HepG2 (cell line): ENCODE measurements at regions not wholly inside any gene's neighbourhood (a gene's known extent, or its start where the extent isn't known, plus 50 kb on each side); places are given as distances from the start of the nearest gene placed in this dataset.

Experiments
- ERF ChIP-seq: IDR thresholded peaks from 2 replicates; pipeline ENCODE4 v1.6.1; 2018; ENCODE audit warnings: missing biosample characterization, missing genetic modification reagents
- ESRRA ChIP-seq: sonication (generic); formaldehyde crosslinking; IDR thresholded peaks from 2 replicates; pipeline ENCODE4 v1.5.1; 2020; ENCODE audit warnings: mild to moderate bottlenecking, low read depth, missing genetic modification reagents
- GTF2F1 ChIP-seq: fragments of 150-350 bp; IDR thresholded peaks from 2 replicates; pipeline ENCODE4 v1.6.1; 2014; ENCODE audit warnings: low read length
- KIAA2018 ChIP-seq: sonication (generic); formaldehyde crosslinking; IDR thresholded peaks from 2 replicates; pipeline ENCODE4 v1.5.0; 2020; ENCODE audit warnings: mild to moderate bottlenecking, missing genetic modification reagents, borderline replicate concordance
- PAX8 ChIP-seq: sonication (generic); formaldehyde crosslinking; IDR thresholded peaks from 2 replicates; pipeline ENCODE4 v1.8.0; 2022; ENCODE audit warnings: mild to moderate bottlenecking, missing genetic modification reagents, borderline replicate concordance
- POLR2G ChIP-seq: fragments of 200-400 bp; formaldehyde crosslinking; IDR thresholded peaks from 2 replicates; pipeline ENCODE4 v1.6.1; 2018; ENCODE audit warnings: mild to moderate bottlenecking, low read depth, low read length, moderate library complexity
- PRPF4 ChIP-seq: fragments of 200-400 bp; formaldehyde crosslinking; IDR thresholded peaks from 2 replicates; pipeline ENCODE4 v1.6.1; 2016; ENCODE audit warnings: low read length, low read depth; ENCODE audit not compliant: poor library complexity, severe bottlenecking
- RORA ChIP-seq: sonication (generic); formaldehyde crosslinking; IDR thresholded peaks from 2 replicates; pipeline ENCODE4 v1.5.0; 2020; ENCODE audit warnings: mild to moderate bottlenecking, missing genetic modification reagents, moderate library complexity
- THAP11 ChIP-seq: IDR thresholded peaks from 2 replicates; pipeline ENCODE4 v1.6.1; 2016; ENCODE audit warnings: missing biosample characterization, missing genetic modification reagents
- ZFX ChIP-seq: sonication (generic); formaldehyde crosslinking; IDR thresholded peaks from 2 replicates; pipeline ENCODE4 v1.4.0; 2020; ENCODE audit warnings: mild to moderate bottlenecking, low read depth, missing genetic modification reagents, moderate library complexity
- ZNF230 ChIP-seq: sonication (generic); formaldehyde crosslinking; IDR thresholded peaks from 2 replicates; pipeline ENCODE4 v1.4.0; 2020; ENCODE audit warnings: mild to moderate bottlenecking, missing genetic modification reagents
- ZNF331 ChIP-seq: sonication (generic); formaldehyde crosslinking; IDR thresholded peaks from 2 replicates; pipeline ENCODE4 v1.4.0; 2020; ENCODE audit warnings: missing genetic modification reagents
- ZNF34 ChIP-seq: sonication (generic); formaldehyde crosslinking; IDR thresholded peaks from 2 replicates; pipeline ENCODE4 v1.4.0; 2020; ENCODE audit warnings: mild to moderate bottlenecking, missing genetic modification reagents, borderline replicate concordance
- ZNF44 ChIP-seq: sonication (generic); formaldehyde crosslinking; IDR thresholded peaks from 2 replicates; pipeline ENCODE4 v1.5.1; 2020; ENCODE audit warnings: mild to moderate bottlenecking, missing genetic modification reagents
- ZNF570 ChIP-seq: sonication (generic); formaldehyde crosslinking; IDR thresholded peaks from 2 replicates; pipeline ENCODE4 v1.4.0; 2020; ENCODE audit warnings: mild to moderate bottlenecking, missing genetic modification reagents, borderline replicate concordance
- ZNF577 ChIP-seq: sonication (generic); formaldehyde crosslinking; IDR thresholded peaks from 2 replicates; pipeline ENCODE4 v1.4.0; 2020; ENCODE audit warnings: mild to moderate bottlenecking, low read depth, missing genetic modification reagents, borderline replicate concordance
- ZNF704 ChIP-seq: sonication (generic); formaldehyde crosslinking; IDR thresholded peaks from 2 replicates; pipeline ENCODE4 v1.8.1; 2023; ENCODE audit warnings: mild to moderate bottlenecking, inconsistent platforms, moderate library complexity, missing genetic modification reagents, borderline replicate concordance
- ZNF780A ChIP-seq: sonication (generic); formaldehyde crosslinking; IDR thresholded peaks from 2 replicates; pipeline ENCODE4 v1.8.0; 2022; ENCODE audit warnings: mild to moderate bottlenecking, missing genetic modification reagents, moderate library complexity
- ZNF839 ChIP-seq: sonication (generic); formaldehyde crosslinking; IDR thresholded peaks from 2 replicates; pipeline ENCODE4 v1.4.0; 2020; ENCODE audit warnings: missing genetic modification reagents, mild to moderate bottlenecking, borderline replicate concordance
- TF ChIP-seq, protein P1 (sequence below): sonication (generic); formaldehyde crosslinking; IDR thresholded peaks from 2 replicates; pipeline ENCODE4 v1.5.0; 2020; ENCODE audit warnings: mild to moderate bottlenecking, low read depth, missing genetic modification reagents, borderline replicate concordance

- TF ChIP-seq RORA (CRISPR knock-in tag) (no peak), ZNF44 (CRISPR knock-in tag) (no peak), PRPF4 (peak; percentile 44), PAX8 (CRISPR knock-in tag) (no peak), ESRRA (CRISPR knock-in tag) (peak; percentile 10; the same call in 1 of the 2 replicates), POLR2G (no peak), ZNF570 (no peak), ZNF839 (CRISPR knock-in tag) (no peak), ZNF331 (CRISPR knock-in tag) (no peak), ZFX (CRISPR knock-in tag) (no peak; the same call in 1 of the 2 replicates), ZNF230 (CRISPR knock-in tag) (no peak), ERF (no peak), ZNF34 (CRISPR knock-in tag) (no peak; the same call in 1 of the 2 replicates), KIAA2018 (CRISPR knock-in tag) (no peak), ZNF577 (CRISPR knock-in tag) (no peak), GTF2F1 (no peak), ZNF780A (no peak), ZNF704 (no peak), THAP11 (0 out of 2 replicates have a peak, but pooled peaks have one; percentile 18)
- TF ChIP-seq, protein P1, sequence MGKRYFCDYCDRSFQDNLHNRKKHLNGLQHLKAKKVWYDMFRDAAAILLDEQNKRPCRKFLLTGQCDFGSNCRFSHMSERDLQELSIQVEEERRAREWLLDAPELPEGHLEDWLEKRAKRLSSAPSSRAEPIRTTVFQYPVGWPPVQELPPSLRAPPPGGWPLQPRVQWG (CRISPR knock-in tag): no peak
These were observed 329.9 kb downstream of the FOXO1 start (continued) for GRCh38 chr13:40336228-40337221.
